Right lung (tissue), 2 donors: ENCODE measurements at regions not wholly inside any gene's neighbourhood (a gene's known extent, or its start where the extent isn't known, plus 50 kb on each side); places are given as distances from the start of the nearest gene placed in this dataset.
"Not testable (repeated sequence)": the region's sequence is repeated elsewhere in the genome, so short reads cannot be mapped to it uniquely, and the experiment has no call there.

ENCODE experiments used
- DNase-seq, 2 donors: peaks; one replicate each; pipeline ENCODE4 v3.0.0-alpha.2; 2013

- DNase-seq: no peak
Observed at GRCh38 chrX:65331371-65331770, 203.2 kb downstream of the LAS1L start.

DNA sequence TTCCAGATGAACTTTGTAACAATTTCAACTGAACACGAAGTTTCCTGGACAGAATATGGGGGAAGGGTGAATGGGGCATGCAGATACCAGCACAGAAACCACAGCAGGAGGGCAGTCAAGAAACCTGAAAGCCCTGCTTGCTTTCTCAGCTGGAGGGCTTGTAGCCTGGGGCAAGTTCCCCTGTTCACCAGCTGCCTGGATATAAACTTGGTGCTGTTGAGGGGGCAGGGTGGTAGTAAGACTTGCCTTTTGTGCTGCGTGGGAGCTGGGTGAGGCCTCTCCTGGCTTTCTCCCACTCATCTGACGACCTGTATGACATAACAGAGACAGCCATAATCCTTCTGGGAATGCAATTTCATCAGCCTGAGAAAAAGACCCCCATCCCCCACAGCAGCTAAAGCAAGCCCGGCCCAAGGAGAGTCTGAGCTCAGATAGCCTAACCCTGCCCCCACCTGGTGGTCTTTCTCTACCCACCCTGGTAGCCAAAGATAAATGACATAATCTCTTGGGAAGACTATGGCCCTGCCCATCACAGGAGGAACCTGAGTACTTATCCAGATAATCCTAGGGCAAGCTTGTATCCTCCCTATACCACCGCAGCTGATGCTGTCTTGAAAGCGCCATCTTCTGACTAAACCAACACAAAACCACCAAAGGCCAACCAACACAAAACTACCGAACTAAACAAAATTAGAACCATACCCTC is 234.3 kb downstream of the LAS1L start:
- no peak for DNase-seq

DNA sequence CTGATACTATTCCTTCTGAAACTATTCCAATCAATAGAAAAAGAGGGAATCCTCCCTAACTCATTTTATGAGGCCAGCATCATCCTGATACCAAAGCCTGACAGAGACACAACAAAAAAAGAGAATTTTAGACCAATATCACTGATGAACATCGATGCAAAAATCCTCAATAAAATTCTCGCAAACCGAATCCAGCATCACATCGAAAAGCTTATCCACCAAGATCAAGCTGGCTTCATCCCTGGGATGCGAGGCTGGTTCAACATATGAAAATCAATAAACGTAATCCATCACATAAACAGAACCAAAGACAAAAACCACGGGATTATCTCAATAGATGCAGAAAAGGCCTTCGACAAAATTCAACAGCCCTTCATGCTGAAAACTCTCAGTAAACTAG is 251.7 kb downstream of the LAS1L start:
- not testable (repeated sequence) for DNase-seq

- DNase-seq: no peak
Observed at GRCh38 chrX:65273152-65273551, 261.4 kb downstream of the LAS1L start.

GRCh38 chrX:65266482-65266881 is 268.1 kb downstream of the LAS1L start:
- no peak for DNase-seq

DNA sequence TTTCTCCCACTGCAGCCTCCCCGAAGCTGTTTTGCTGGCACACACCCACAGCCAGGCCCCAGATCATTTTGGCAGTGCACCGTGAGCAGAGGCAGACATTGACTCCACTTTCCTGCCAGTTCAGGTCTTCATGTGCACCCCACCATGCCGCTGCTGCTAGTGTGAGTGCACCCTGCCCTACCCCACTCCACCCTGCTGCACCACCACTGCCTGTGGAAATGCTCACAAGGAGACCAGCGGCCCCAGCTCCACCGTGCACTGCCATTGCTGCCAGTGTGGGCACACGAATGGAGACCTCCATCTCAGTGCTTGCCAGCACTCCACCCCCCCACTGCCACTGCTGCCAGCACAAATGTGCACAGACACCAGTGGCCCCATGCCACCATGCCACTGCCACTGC is 277.6 kb upstream of the ZC4H2 start:
- no peak for DNase-seq

GRCh38 chrX:65241059-65241721 is 264.9 kb upstream of the ZC4H2 start:
- DNase-seq: no peak

DNA sequence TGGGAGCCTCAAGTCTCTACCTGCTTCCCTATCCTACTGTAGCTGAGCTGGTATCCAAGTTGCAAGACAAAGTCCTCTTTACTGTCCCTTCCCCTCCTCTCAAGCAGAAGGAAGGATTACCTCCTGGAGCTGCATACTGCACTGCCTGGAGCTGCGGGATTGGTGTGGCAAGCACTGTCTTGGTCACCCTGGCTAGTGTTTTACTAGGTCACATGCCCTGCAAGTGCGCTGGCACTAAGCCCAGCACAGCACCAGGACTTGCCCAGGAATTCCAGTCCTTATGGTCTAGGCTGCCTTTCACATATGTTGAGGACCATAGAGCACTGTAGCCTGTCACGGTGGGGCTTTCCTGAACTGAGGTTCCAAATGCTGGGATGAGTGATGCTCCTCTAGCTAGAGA is 227.3 kb upstream of the ZC4H2 start:
- DNase-seq: no peak

DNA sequence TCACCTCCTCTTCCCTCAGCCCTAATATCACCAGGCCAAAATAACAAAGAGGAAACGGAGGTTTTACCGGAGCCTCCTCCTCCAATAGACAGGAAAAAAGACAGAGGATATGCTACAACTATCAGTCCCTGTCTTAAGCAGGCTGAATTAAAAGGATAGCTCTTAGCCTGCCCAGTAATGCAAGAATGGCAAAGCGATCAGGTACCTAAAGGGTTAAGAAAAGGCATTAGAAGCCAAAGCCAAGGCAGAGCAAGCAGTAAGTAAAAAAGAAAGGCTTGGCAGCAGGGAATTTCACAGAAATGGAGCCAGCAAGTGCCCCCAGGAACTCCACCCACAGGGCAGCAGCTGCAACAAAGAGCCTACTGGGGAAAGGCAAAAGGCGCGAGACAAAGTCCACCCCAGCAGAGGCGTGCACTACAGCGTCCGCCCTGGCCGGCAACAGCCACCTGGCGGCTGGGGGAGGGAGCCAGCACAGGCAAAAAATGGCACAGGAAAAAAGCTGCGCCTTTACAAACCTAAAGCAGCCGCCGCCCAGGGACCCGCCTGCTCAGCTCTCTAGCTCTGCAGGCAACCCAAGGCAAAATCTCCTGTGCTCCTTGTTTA is 220.6 kb upstream of the ZC4H2 start:
- DNase-seq: no peak

- DNase-seq: no peak
Observed at GRCh38 chrX:65195621-65196020, 219.4 kb upstream of the ZC4H2 start.

DNA sequence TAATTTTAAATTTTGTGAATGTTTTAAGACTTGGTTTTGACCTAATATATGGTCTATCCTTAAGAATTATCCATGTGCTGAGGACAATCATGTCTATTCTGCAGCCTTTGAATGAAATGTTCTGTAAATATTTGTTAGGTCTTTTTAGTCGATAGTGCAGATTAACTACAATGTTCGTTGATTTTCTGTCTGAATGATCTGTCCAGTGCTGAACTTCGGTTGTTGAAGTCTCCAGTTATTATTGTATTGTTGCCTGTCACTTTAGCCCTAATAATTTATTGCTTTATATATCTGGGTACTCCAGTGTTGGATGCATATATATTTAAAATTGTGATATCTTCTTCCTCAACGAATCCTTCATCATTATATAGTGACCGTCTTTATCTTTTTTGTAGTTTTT is 218.3 kb upstream of the ZC4H2 start:
- no peak for DNase-seq

- not testable (repeated sequence) for DNase-seq
Observed at GRCh38 chrX:65163325-65163724, 187.1 kb upstream of the ZC4H2 start.

DNA sequence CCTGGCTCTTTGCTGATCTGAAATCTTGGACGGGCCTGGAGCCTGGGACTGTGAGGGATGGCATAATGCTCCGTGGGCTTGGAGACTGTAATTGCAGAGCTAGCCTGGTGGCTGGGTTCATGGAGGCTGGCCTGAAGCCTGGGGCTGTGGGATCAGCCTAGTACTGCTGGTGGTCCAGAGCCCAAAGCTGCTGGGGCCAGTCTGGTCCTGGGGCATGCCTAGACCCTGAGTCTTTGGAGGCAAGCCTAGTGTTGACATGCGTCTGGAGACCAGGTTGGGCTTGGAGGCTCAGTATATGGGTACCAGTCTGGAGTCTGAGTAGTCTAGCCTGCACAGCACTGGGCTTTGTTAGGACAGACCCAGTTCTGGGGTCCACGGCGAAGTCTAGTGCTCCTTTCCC is 172.0 kb upstream of the ZC4H2 start:
- DNase-seq: no peak

GRCh38 chrX:65136424-65136823 is 160.2 kb upstream of the ZC4H2 start:
- DNase-seq: no peak

DNA sequence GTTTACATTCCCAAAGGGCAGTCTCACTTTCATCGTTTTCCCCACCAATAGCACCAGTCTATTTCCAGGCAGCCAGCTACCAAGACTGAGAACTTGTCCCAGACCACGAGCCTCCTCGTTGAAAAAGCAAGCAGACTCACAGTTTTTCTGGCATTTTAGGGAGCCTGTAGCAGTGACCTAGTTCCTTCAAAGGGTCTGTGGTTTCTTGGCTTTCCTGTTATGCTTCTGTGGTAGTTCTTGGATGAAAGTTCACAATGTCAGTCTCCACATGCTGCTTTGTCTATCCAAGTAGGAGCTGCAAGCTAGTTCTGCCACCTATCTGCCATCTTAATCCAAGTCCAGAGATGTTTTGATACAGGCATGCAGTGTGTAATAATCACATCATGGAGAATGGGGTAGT is 151.6 kb upstream of the ZC4H2 start:
- no peak for DNase-seq

GRCh38 chrX:65098851-65099250 is 122.6 kb upstream of the ZC4H2 start:
- no peak for DNase-seq

DNA sequence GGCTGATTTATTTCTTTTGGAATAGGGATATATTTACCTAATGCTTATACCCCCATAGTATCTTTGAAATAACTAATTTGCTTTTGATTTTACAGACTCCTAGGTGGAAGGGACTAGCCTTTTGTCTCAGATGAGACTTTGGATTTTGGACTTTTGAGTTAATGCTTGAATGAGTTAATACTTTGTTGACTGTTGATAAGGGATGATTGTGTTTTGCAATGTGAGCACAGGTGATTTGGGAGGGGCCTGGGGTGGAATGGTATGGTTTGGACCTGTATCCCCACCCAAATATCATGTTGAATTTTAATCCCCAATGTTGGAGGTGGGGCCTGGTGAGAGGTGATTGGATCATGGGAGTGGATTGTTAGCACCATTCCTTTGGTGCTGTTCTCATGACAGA is 117.4 kb upstream of the ZC4H2 start:
- DNase-seq: no peak

DNA sequence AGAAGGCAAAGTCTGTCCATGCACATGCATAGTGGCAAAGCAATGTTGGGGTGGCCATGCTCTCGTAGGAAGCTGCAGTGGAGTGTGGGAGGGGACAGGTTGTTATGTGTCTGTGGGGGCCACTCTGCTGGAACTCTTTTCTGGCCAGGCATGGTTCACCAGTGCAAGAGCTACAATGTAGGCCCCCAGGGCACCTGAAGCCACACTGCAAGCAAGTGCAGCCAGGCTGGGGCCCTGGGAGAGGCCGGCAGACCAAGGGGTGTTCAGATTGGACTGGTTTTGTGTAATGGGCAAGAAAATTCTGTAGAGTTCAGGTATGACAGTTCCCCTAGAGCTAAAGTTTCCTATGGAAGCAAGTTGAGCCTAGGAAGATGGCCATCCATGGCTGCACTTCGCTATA is 97.0 kb upstream of the ZC4H2 start:
- DNase-seq: no peak

GRCh38 chrX:65072590-65072989 is 96.3 kb upstream of the ZC4H2 start:
- no peak for DNase-seq

DNA sequence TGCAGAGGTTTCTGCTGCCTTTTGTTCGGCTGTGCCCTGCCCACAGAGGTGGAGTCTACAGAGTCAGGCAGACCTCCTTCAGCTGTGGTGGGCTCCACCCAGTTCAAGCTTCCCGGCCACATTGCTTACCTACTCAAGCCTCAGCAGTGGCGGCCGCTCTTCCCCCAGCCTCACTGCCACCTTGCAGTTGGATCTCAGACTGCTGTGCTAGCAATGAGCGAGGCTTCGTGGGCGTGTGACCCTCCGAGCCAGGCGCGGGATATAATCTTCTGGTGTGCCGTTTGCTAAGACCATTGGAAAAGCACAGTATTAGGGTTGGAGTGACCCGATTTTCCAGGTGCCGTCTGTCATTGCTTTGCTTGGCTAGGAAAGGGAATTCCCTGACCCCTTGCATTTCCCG is 82.4 kb upstream of the ZC4H2 start:
- DNase-seq: not testable (repeated sequence)

- no peak for DNase-seq
Observed at GRCh38 chrX:65045001-65045400, 68.8 kb upstream of the ZC4H2 start.

DNA sequence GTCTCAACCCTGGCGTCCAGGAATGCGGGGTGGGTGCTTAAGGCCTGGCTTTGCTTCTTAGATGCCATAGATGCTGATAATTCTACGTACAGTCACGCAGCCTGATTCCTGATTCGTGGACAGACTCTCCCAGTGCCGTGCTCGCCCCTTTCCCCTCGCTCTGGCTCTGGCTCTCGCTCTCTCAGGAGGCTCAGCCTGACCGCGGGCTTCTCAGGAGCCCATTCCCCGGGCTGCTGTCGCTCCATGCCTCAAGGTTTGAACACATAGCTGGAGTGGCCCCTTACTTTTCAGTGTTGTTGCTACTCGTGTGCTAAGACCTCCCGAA is 59.2 kb upstream of the ZC4H2 start:
- peak; percentile 33 to 55 for DNase-seq

GRCh38 chrX:65034668-65035445 is 58.6 kb upstream of the ZC4H2 start, which contains the start of gene ZC3H12B:
Gene ZC3H12B, plus strand, starts transcription at chrX:65034826.
- peak; percentile 82 to 85 for DNase-seq
